Ascending aorta (tissue), 2 donors: ENCODE measurements at regions not wholly inside any gene's neighbourhood (a gene's known extent, or its start where the extent isn't known, plus 50 kb on each side); places are given as distances from the start of the nearest gene placed in this dataset.

ENCODE experiments used
- DNase-seq, 2 donors: peaks; one replicate each; pipeline ENCODE4 v3.0.0-alpha.2; 2019; ENCODE audit warnings: low spot score in 2 of 2
- H3K27ac ChIP-seq, 2 donors: fragments of 200-600 bp; sonication (generic); one replicate each; pipeline ENCODE4 v1.5.1; 2016 to 2017; ENCODE audit warnings: mild to moderate bottlenecking in 1 of 2
- H3K27me3 ChIP-seq: fragments of 200-600 bp; sonication (generic); one replicate; pipeline ENCODE4 v1.5.1; 2017
- H3K36me3 ChIP-seq, 2 donors: fragments of 200-600 bp; sonication (generic); one replicate each; pipeline ENCODE4 v1.5.1; 2016
- H3K4me1 ChIP-seq, 2 donors: fragments of 200-600 bp; sonication (generic); one replicate each; pipeline ENCODE4 v1.5.1; 2016 to 2017; ENCODE audit warnings: mild to moderate bottlenecking in 1 of 2
- H3K4me3 ChIP-seq, 2 donors: fragments of 200-600 bp; sonication (generic); one replicate each; pipeline ENCODE4 v1.5.1; 2016 to 2017; ENCODE audit warnings: mild to moderate bottlenecking in 1 of 2
- H3K9me3 ChIP-seq, 2 donors: fragments of 200-600 bp; sonication (generic); one replicate each; pipeline ENCODE4 v1.5.1; 2016
- CTCF ChIP-seq, 3 experiments: fragments of 200-600 bp in 2 of 3; fragments of 450-650 bp in 1 of 3; sonication (generic) in 2 of 3; IDR thresholded peaks; one replicate each; pipeline ENCODE4 v1.5.1; 2016 to 2019; ENCODE audit warnings: antibody characterized with exemption in 3 of 3, mild to moderate bottlenecking in 1 of 3, moderate library complexity in 1 of 3
- intact Hi-C: fragments of 100-400 bp; cut with DNase I; formaldehyde crosslinking; loops from one replicate; pipeline ENCODE4 v1.15.1; 2023

- DNase-seq: no peak
- no peaks in the 10 kb centered on the region for H3K9me3 ChIP-seq
- no peaks in the 10 kb centered on the region for H3K36me3 ChIP-seq
- no peak for TF ChIP-seq CTCF (IDR thresholded peaks at IDR 0.05)
- no peak overlapping the region for H3K27ac ChIP-seq
- intact Hi-C loops: no loop called here
- no peak overlapping the region for H3K4me3 ChIP-seq
- H3K4me1 ChIP-seq: no peaks in the 10 kb centered on the region
- no peaks in the 10 kb centered on the region for H3K27me3 ChIP-seq
Observed at GRCh38 chr7:52119537-52119936, 802.9 kb upstream of the COBL start.

- no peaks in the 10 kb centered on the region for H3K4me1 ChIP-seq
- intact Hi-C loops: loop anchor here (5.0 kb wide), 1 partner anchor 52 kb away; no protein-coding TSS in a partner anchor
- H3K27ac ChIP-seq: no peak overlapping the region
- H3K4me3 ChIP-seq: no peak overlapping the region
- H3K27me3 ChIP-seq: no peaks in the 10 kb centered on the region
- H3K9me3 ChIP-seq: no peaks in the 10 kb centered on the region
- no peak for DNase-seq
- no peaks in the 10 kb centered on the region for H3K36me3 ChIP-seq
- no peak for TF ChIP-seq CTCF (IDR thresholded peaks at IDR 0.05)
Observed at GRCh38 chr7:52114509-52114908, 797.9 kb upstream of the COBL start.

GRCh38 chr7:52114056-52114455, 797.4 kb upstream of the COBL start:
- Histone ChIP-seq H3K4me3 (no peak overlapping the region), H3K4me1 (no peaks in the 10 kb centered on the region), H3K27me3 (no peaks in the 10 kb centered on the region), H3K9me3 (no peaks in the 10 kb centered on the region), H3K27ac (no peak overlapping the region), H3K36me3 (no peaks in the 10 kb centered on the region)
- intact Hi-C loops: loop anchor here (5.0 kb wide), 1 partner anchor 52 kb away; no protein-coding TSS in a partner anchor
- TF ChIP-seq CTCF (IDR thresholded peaks at IDR 0.05): no peak
- DNase-seq: no peak

GRCh38 chr7:52107355-52107754, 790.7 kb upstream of the COBL start:
- Histone ChIP-seq H3K27ac (no peak overlapping the region), H3K4me1 (no peaks in the 10 kb centered on the region), H3K4me3 (no peak overlapping the region), H3K9me3 (no peaks in the 10 kb centered on the region), H3K36me3 (no peaks in the 10 kb centered on the region), H3K27me3 (no peaks in the 10 kb centered on the region)
- intact Hi-C loops: no loop called here
- DNase-seq: no peak
- TF ChIP-seq CTCF (IDR thresholded peaks at IDR 0.05): no peak

GRCh38 chr7:52095861-52096260, 779.3 kb upstream of the COBL start:
- Histone ChIP-seq H3K27ac (no peak overlapping the region), H3K4me3 (no peak overlapping the region), H3K36me3 (no peaks in the 10 kb centered on the region), H3K27me3 (no peaks in the 10 kb centered on the region), H3K9me3 (no peaks in the 10 kb centered on the region), H3K4me1 (no peaks in the 10 kb centered on the region)
- TF ChIP-seq CTCF (IDR thresholded peaks at IDR 0.05): no peak
- intact Hi-C loops: no loop called here
- DNase-seq: no peak

- TF ChIP-seq CTCF (IDR thresholded peaks at IDR 0.05): no peak
- no peaks in the 10 kb centered on the region for H3K4me1 ChIP-seq
- intact Hi-C loops: no loop called here
- DNase-seq: no peak
- H3K4me3 ChIP-seq: no peak overlapping the region
- H3K36me3 ChIP-seq: no peaks in the 10 kb centered on the region
- H3K27ac ChIP-seq: no peak overlapping the region
- no peaks in the 10 kb centered on the region for H3K27me3 ChIP-seq
- H3K9me3 ChIP-seq: no peaks in the 10 kb centered on the region
Observed at GRCh38 chr7:52091996-52092395, 775.4 kb upstream of the COBL start.
